Activated effector memory CD4-positive, alpha-beta T cell treated with anti-CD3 and anti-CD28 coated beads, Interleukin-2, amount 50 U/mL, for 16 hours (primary cell): ENCODE measurements at regions not wholly inside any gene's neighbourhood (a gene's known extent, or its start where the extent isn't known, plus 50 kb on each side); places are given as distances from the start of the nearest gene placed in this dataset.
"Not testable (repeated sequence)": the region's sequence is repeated elsewhere in the genome, so short reads cannot be mapped to it uniquely, and the experiment has no call there.

Experiments
- DNase-seq: peaks from one replicate; pipeline ENCODE4 v3.0.0-alpha.2; 2020

DNA sequence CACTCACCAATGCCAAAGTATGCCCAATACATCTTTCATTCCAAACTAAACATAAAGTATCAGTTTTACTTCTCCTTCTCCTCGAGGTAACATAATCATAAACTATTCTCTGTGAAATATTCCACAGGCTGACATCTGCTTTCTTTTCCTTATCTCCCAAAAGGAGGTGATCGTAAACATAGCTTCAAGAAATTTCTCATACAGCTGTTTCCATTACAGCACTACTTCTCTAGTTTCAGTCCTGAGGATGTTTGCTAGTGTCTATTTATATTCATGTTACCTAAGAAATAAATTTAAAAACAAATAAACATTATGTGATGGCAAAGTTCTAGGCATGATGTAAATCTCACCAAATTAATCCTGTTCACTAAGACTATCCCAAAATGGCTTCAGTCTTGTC lies 90.1 kb upstream of the CPSF6 start:
- DNase-seq = no peak

DNA sequence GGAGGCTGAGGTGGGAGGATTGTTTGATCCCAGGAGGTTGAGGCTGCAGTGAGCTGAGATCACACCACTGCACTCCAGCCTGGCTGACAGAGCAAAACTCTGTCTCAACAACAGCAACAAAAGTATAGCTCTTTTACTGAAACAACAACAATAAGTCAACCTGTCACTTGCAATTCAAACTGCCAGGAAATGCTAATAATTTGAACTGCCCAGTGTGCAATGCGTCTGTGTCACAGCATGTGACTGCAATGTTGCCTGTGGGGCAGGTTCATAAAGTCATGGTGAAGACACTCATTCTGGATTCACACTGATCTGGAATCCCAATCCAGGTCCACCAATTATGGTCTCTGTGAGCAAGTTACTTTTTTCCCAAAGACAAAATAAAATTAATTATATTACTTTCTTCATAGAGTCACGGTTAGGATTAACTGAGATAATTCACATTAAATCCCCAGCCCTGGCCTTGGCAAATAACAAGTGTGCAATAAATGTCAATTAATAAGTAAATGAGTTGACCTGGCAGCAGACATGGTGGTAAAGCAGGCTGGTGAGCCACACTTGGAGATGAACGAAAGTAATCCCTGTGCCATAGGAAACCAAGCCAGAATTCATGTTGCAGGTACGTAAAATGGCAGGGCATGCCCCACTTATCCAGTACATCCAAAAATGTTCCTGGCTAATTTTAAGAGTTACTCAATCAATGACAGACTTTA lies 89.1 kb upstream of the CPSF6 start:
- DNase-seq = no peak

DNA sequence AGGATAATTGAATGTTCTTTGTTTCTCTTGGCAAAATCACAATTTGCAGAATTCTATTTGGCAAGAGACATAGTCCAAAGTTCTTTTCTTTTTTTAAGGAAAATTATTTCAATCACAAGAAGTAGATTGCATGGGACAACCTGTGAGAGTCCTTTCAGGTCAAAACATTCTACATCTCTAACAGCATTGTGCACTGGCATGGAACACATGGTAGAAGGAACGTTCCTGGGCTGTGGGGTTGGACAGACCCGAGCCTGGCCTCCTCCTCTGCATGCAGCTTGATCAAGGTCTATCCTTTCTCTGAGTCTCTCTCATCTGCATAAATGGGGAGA lies 88.6 kb upstream of the CPSF6 start:
- DNase-seq = no peak

- no peak for DNase-seq
Measured at GRCh38 chr12:69151254-69151764, 88.1 kb upstream of the CPSF6 start.

- peak; percentile 91 for DNase-seq
Measured at GRCh38 chr12:69154585-69155363, 84.6 kb upstream of the CPSF6 start.

- peak; percentile 95 for DNase-seq
Measured at GRCh38 chr12:69157023-69157655, 82.2 kb upstream of the CPSF6 start.

DNA sequence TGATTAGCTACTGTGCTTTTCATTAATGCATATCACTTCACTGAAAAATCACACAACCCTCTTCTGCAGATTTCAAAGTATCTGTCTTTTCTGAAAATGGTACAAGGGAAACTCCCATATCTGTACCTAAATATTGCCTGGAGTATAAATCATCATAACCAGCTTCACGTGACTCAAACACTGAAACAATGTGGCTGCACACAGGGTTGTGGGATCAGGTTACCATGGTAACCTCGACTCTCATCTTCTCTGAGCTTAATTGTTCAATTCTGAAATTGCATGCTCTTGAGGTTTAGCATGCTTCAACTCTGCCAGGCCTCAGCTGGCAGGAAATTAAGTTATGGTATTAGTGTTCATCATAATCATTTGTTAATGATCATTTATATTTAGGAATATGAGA lies 77.5 kb upstream of the CPSF6 start:
- DNase-seq = peak; percentile 76

DNA sequence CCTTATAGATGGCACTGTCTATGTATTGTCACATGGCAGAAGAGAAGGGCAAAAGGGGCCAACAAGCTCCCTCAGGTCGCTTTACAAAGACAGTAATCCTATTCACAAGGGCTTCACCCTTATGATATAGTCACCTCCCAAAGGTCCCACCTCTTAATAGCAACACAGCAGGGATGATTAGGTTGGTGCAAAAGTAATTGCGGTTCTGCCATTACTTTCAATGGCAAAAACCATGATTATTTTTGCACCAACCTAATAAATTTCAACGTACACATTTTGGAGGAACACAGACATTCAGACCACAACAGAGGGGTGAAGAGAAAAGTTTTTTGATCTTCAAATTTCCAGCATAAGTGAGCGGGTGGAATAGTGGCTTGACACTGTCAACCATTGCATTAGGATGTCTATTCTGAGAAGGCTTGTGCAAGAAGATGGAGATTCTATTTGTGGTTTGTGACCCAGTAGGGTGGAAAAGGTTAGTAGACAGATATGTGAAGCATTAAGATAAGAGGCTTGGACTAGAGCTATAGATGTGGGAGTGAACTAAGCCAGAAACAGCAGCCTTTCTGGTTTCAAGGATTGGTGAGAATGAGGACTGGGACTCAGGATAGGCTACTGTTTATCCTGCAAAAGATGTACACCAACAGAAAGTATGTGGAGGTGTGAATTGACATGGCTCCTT lies 75.5 kb upstream of the CPSF6 start:
- no peak for DNase-seq

GRCh38 chr12:69167648-69168165 lies 71.7 kb upstream of the CPSF6 start:
- no peak for DNase-seq

- DNase-seq = no peak
Measured at GRCh38 chr12:69168363-69168762, 71.0 kb upstream of the CPSF6 start.

- no peak for DNase-seq
Measured at GRCh38 chr12:69168828-69169227, 70.5 kb upstream of the CPSF6 start.

- no peak for DNase-seq
Measured at GRCh38 chr12:69170293-69170692, 69.1 kb upstream of the CPSF6 start.

GRCh38 chr12:69171881-69172280 lies 67.5 kb upstream of the CPSF6 start:
- no peak for DNase-seq

DNA sequence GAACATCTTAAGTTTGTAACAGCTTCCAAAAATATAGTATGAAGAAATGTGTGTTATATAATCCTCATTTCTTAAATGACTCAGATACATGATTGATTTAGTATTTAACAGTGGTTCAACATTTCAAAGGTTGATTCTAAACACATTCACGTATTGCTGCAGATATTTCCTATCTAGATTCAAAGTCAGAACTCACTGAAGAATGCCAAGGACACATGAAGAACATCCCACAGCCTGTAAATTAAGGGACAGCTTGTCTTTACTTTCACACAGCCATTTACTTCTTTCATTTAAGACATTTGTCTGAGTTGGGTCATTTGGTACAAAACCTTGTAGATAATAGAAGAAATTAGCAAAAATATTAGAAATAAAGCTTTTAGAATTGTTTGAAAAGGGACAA lies 66.9 kb upstream of the CPSF6 start:
- no peak for DNase-seq

- no peak for DNase-seq
Measured at GRCh38 chr12:69173368-69173767, 66.0 kb upstream of the CPSF6 start.

- no peak for DNase-seq
Measured at GRCh38 chr12:69179786-69180185, 59.6 kb upstream of the CPSF6 start.

- DNase-seq = not testable (repeated sequence)
Measured at GRCh38 chr12:69187572-69187971, 51.8 kb upstream of the CPSF6 start.

- DNase-seq = no peak
Measured at GRCh38 chr12:69189378-69189978, 49.9 kb upstream of the CPSF6 start.
